ENCODE measurements at regions not wholly inside any gene's neighbourhood (a gene's known extent, or its start where the extent isn't known, plus 50 kb on each side); places are given as distances from the start of the nearest gene placed in this dataset.
"Not testable (repeated sequence)": the region's sequence is repeated elsewhere in the genome, so short reads cannot be mapped to it uniquely, and the experiment has no call there.

- TF ChIP-seq POLR2A, CTCF (IDR thresholded peaks at IDR 0.05): not testable (repeated sequence)
Observed at GRCh38 chr11:43168241-43168640, 143.6 kb upstream of the API5 start.
